Astrocyte (in vitro differentiated cells and primary cell): ENCODE measurements at regions not wholly inside any gene's neighbourhood (a gene's known extent, or its start where the extent isn't known, plus 50 kb on each side); places are given as distances from the start of the nearest gene placed in this dataset.

ENCODE experiments used
- DNase-seq: peaks from one replicate; pipeline ENCODE4 v3.0.0-alpha.2; 2010; ENCODE audit warnings: low read depth
- FAIRE-seq: peaks from 2 replicates; lab custom pipeline; 2011; peaks lifted over from hg19 to GRCh38; lab: Jason Lieb, UNC
- H2AFZ ChIP-seq: 2 replicates; pipeline ENCODE4 v1.6.0; 2012; ENCODE audit warnings: low read depth, low read length, inconsistent platforms
- H3K27ac ChIP-seq: 2 replicates; pipeline ENCODE4 v1.5.1; 2011; ENCODE audit warnings: low read depth, low read length, inconsistent platforms
- H3K27me3 ChIP-seq: 2 replicates; pipeline ENCODE4 v1.6.0; 2011; ENCODE audit warnings: low read length, inconsistent platforms; ENCODE audit not compliant: insufficient read depth
- H3K36me3 ChIP-seq: 2 replicates; pipeline ENCODE4 v1.5.1; 2011; ENCODE audit warnings: low read length, inconsistent platforms; ENCODE audit not compliant: insufficient read depth
- H3K4me1 ChIP-seq: 2 replicates; pipeline ENCODE4 v1.5.1; 2011; ENCODE audit warnings: low read length, inconsistent platforms; ENCODE audit not compliant: insufficient read depth
- H3K4me2 ChIP-seq: 2 replicates; pipeline ENCODE4 v1.6.0; 2012; ENCODE audit warnings: low read length, inconsistent platforms
- H3K4me3 ChIP-seq: 2 replicates; pipeline ENCODE4 v1.5.1; 2011; ENCODE audit warnings: low read depth, mild to moderate bottlenecking, low read length, inconsistent platforms; ENCODE audit not compliant: insufficient read depth
- H3K79me2 ChIP-seq: 2 replicates; pipeline ENCODE4 v1.6.0; 2012; ENCODE audit warnings: mild to moderate bottlenecking, low read length, inconsistent platforms; ENCODE audit not compliant: insufficient read depth
- H3K9ac ChIP-seq: 2 replicates; pipeline ENCODE4 v1.6.0; 2012; ENCODE audit warnings: mild to moderate bottlenecking, low read length, inconsistent platforms
- H3K9me3 ChIP-seq: 2 replicates; pipeline ENCODE4 v1.5.1; 2012; ENCODE audit warnings: low read depth, mild to moderate bottlenecking, low read length, inconsistent platforms; ENCODE audit not compliant: insufficient read depth
- H4K20me1 ChIP-seq: 2 replicates; pipeline ENCODE4 v1.6.0; 2012; ENCODE audit warnings: low read length, inconsistent platforms; ENCODE audit not compliant: insufficient read depth
- H3K27ac Mint-ChIP-seq: one replicate; pipeline ENCODE4 v1.8.0; 2021; ENCODE audit warnings: mild to moderate bottlenecking, mixed read lengths; ENCODE audit not compliant: unreplicated experiment
- H3K27me3 Mint-ChIP-seq: one replicate; pipeline ENCODE4 v1.8.0; 2021; ENCODE audit warnings: low read depth, mixed read lengths; ENCODE audit not compliant: unreplicated experiment
- H3K36me3 Mint-ChIP-seq: one replicate; pipeline ENCODE4 v1.8.0; 2021; ENCODE audit warnings: low read depth, mixed read lengths; ENCODE audit not compliant: unreplicated experiment
- H3K4me1 Mint-ChIP-seq: one replicate; pipeline ENCODE4 v1.8.0; 2021; ENCODE audit warnings: low read depth, mixed read lengths; ENCODE audit not compliant: unreplicated experiment
- H3K4me3 Mint-ChIP-seq: one replicate; pipeline ENCODE4 v1.8.0; 2021; ENCODE audit warnings: mild to moderate bottlenecking, moderate library complexity, mixed read lengths; ENCODE audit not compliant: unreplicated experiment
- H3K9me3 Mint-ChIP-seq: one replicate; pipeline ENCODE4 v1.8.0; 2021; ENCODE audit warnings: mild to moderate bottlenecking, mixed read lengths; ENCODE audit not compliant: unreplicated experiment
- CTCF ChIP-seq: IDR thresholded peaks from 2 replicates; pipeline ENCODE4 v1.5.1; 2011; ENCODE audit warnings: low read depth, mild to moderate bottlenecking, inconsistent platforms, low read length, moderate library complexity; ENCODE audit not compliant: insufficient read depth
- EZH2 ChIP-seq: IDR thresholded peaks from 2 replicates; pipeline ENCODE4 v1.6.1; 2012; ENCODE audit warnings: mild to moderate bottlenecking, low read length, inconsistent platforms; ENCODE audit not compliant: insufficient read depth

GRCh38 chr3:66712210-66712609 is 211.4 kb upstream of the LRIG1 start:
- FAIRE-seq (no peak), DNase-seq (no peak)
- H3K4me1 ChIP-seq, result no peaks in the 10 kb centered on the region
- Mint-ChIP-seq H3K4me1 (no peaks in the 10 kb centered on the region), H3K36me3 (no peaks in the 10 kb centered on the region), H3K9me3 (no peaks in the 10 kb centered on the region), H3K27ac (no peak overlapping the region), H3K4me3 (no peak overlapping the region), H3K27me3 (peaks cover 1% of the 10 kb centered on the region)
- H3K36me3 ChIP-seq, result no peaks in the 10 kb centered on the region
- no peak overlapping the region for H2AFZ ChIP-seq
- H3K79me2 ChIP-seq, result no peaks in the 10 kb centered on the region
- H4K20me1 ChIP-seq, result no peaks in the 10 kb centered on the region
- H3K9ac ChIP-seq, result no peak overlapping the region
- H3K4me3 ChIP-seq, result no peak overlapping the region
- H3K4me2 ChIP-seq, result no peak overlapping the region
- TF ChIP-seq EZH2 (no peak), CTCF (no peak)
- H3K9me3 ChIP-seq, result no peaks in the 10 kb centered on the region
- no peak overlapping the region for H3K27ac ChIP-seq
- H3K27me3 ChIP-seq, result no peaks in the 10 kb centered on the region

DNA sequence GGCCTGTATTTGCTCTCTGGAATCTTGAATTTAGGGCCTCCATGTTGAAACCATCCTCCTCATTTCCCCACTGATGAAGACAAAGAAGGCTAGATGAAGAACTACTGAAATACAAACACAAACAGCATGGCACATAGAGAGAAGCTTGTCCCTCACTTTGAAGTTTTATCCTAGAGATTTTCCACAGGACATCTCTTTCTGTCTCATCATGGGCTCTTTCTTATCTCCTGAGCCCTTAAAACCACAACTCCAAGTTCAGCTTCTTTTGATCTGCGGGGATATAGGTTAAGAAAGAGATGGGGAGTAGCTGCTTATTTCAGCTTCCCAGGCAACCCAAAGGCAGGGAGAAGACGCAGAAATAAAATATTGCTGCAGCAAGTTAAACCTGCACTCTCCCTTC is 213.1 kb upstream of the LRIG1 start:
- no peaks in the 10 kb centered on the region for H3K79me2 ChIP-seq
- no peaks in the 10 kb centered on the region for H3K36me3 ChIP-seq
- H4K20me1 ChIP-seq, result no peaks in the 10 kb centered on the region
- no peak overlapping the region for H3K4me2 ChIP-seq
- H2AFZ ChIP-seq, result no peak overlapping the region
- H3K9me3 ChIP-seq, result no peaks in the 10 kb centered on the region
- FAIRE-seq (no peak), DNase-seq (no peak)
- Mint-ChIP-seq H3K36me3 (no peaks in the 10 kb centered on the region), H3K27me3 (peaks cover 3% of the 10 kb centered on the region), H3K4me3 (no peak overlapping the region), H3K9me3 (no peaks in the 10 kb centered on the region), H3K4me1 (no peaks in the 10 kb centered on the region), H3K27ac (no peak overlapping the region)
- H3K27me3 ChIP-seq, result no peaks in the 10 kb centered on the region
- no peak overlapping the region for H3K27ac ChIP-seq
- TF ChIP-seq CTCF (no peak), EZH2 (no peak)
- H3K4me3 ChIP-seq, result no peak overlapping the region
- H3K9ac ChIP-seq, result no peak overlapping the region
- no peaks in the 10 kb centered on the region for H3K4me1 ChIP-seq

- H3K9me3 Mint-ChIP-seq, result peaks cover 6% of the 10 kb centered on the region
Observed at GRCh38 chr3:66715806-66716205, 215.0 kb upstream of the LRIG1 start.

More at GRCh38 chr3:66715806-66716205, 215.0 kb upstream of the LRIG1 start:
- Histone ChIP-seq H3K27ac (no peak overlapping the region), H3K9ac (no peak overlapping the region), H3K27me3 (no peaks in the 10 kb centered on the region), H4K20me1 (no peaks in the 10 kb centered on the region), H3K79me2 (no peaks in the 10 kb centered on the region), H3K9me3 (no peaks in the 10 kb centered on the region), H2AFZ (no peak overlapping the region), H3K36me3 (no peaks in the 10 kb centered on the region), H3K4me3 (no peak overlapping the region), H3K4me1 (no peaks in the 10 kb centered on the region), H3K4me2 (no peak overlapping the region)
- no peaks in the 10 kb centered on the region for H3K36me3 Mint-ChIP-seq
- H3K27me3 Mint-ChIP-seq, result peaks cover 3% of the 10 kb centered on the region
- no peak for TF ChIP-seq CTCF
- TF ChIP-seq EZH2, result no peak
- DNase-seq (peak; percentile 59), FAIRE-seq (no peak)
- no peak overlapping the region for H3K4me3 Mint-ChIP-seq
- no peak overlapping the region for H3K27ac Mint-ChIP-seq
- H3K4me1 Mint-ChIP-seq, result no peaks in the 10 kb centered on the region
